ENCODE measurements at regions not wholly inside any gene's neighbourhood (a gene's known extent, or its start where the extent isn't known, plus 50 kb on each side); places are given as distances from the start of the nearest gene placed in this dataset.

- TF ChIP-seq CTCF (IDR thresholded peaks at IDR 0.05; ENCODE audit: low read length) = no peak
- no peak for TF ChIP-seq EZH2 (IDR thresholded peaks at IDR 0.05; ENCODE audit: borderline replicate concordance, low read length)
These were observed 890.0 kb upstream of the DDX18 start for GRCh38 chr2:116924509-116924908.
